GM12878 (cell line): ENCODE measurements at regions not wholly inside any gene's neighbourhood (a gene's known extent, or its start where the extent isn't known, plus 50 kb on each side); places are given as distances from the start of the nearest gene placed in this dataset.

Experiments
- ATAC-seq: fragments of 200-7000 bp; cut with Tn5 transposase; 3 replicates; pipeline ENCODE4 v1.9.1; 2020; ENCODE audit warnings: mild to moderate bottlenecking, moderate library complexity
- BruUV-seq: library from RNA; stranded (reverse); fragments of 400-500 nt; replicated peaks from 2 replicates; lab custom pipeline; 2021; lab: Mats Ljungman, UMichigan
- CTCF ChIA-PET: fragments of 300-600 bp; sonication (Branson Sonifier 250); formaldehyde crosslinking; extraction: SDS; loops from one replicate; lab custom pipeline; 2021; ENCODE audit warnings: inconsistent platforms; lab: Yijun Ruan, JAX
- POLR2A ChIA-PET: fragments of 350-600 bp; formaldehyde crosslinking; extraction: SDS; loops from one replicate; lab custom pipeline; 2021; ENCODE audit warnings: inconsistent platforms; lab: Charles Lee
- RAD21 ChIA-PET: fragments of 300-600 bp; sonication (Branson Sonifier 250); formaldehyde crosslinking; loops from one replicate; lab custom pipeline; 2023; ENCODE audit warnings: antibody characterized with exemption; ENCODE audit not compliant: unreplicated experiment; lab: Charles Lee
- SMC1A ChIA-PET: fragments of 300-600 bp; sonication (Branson Sonifier 250); formaldehyde crosslinking; loops from one replicate; lab custom pipeline; 2023; ENCODE audit not compliant: unreplicated experiment, uncharacterized antibody; lab: Charles Lee
- DNase-seq: peaks from one replicate; pipeline ENCODE4 v3.0.0-alpha.2; 2011; ENCODE audit warnings: low read depth, low spot score
- FAIRE-seq: peaks from 3 replicates; lab custom pipeline; 2011; peaks lifted over from hg19 to GRCh38; lab: Jason Lieb, UNC
- H2AFZ ChIP-seq: 2 replicates; pipeline ENCODE4 v1.6.0; 2011; ENCODE audit warnings: low read depth, low read length, control low read depth; ENCODE audit not compliant: control insufficient read depth
- H3K27ac ChIP-seq: 2 replicates; pipeline ENCODE4 v1.5.1; 2011; ENCODE audit warnings: control low read depth; ENCODE audit not compliant: control insufficient read depth, insufficient read depth
- H3K27me3 ChIP-seq, 2 experiments: replicated peaks in 1 of 2; 2 replicates each; pipeline versions ENCODE4 v1.6.0 to v1.6.1; 2011; ENCODE audit warnings: low read length in 1 of 2; ENCODE audit not compliant: control insufficient read depth in 2 of 2, insufficient read depth in 2 of 2
- H3K36me3 ChIP-seq, 2 experiments: 2 replicates each; pipeline ENCODE4 v1.5.1; 2011; ENCODE audit warnings: low read length in 1 of 2; ENCODE audit not compliant: control insufficient read depth in 2 of 2, insufficient read depth in 2 of 2
- H3K4me1 ChIP-seq: 2 replicates; pipeline ENCODE4 v1.6.1; 2011; ENCODE audit warnings: mild to moderate bottlenecking, low read length, moderate library complexity, mixed read lengths; ENCODE audit not compliant: control insufficient read depth, insufficient read depth
- H3K4me2 ChIP-seq: 2 replicates; pipeline ENCODE4 v1.6.0; 2011; ENCODE audit warnings: control low read depth; ENCODE audit not compliant: control insufficient read depth, insufficient read depth
- H3K4me3 ChIP-seq: fragments of 200-600 bp; sonication (generic); 2 replicates; pipeline ENCODE4 v1.5.1; 2016
- H3K79me2 ChIP-seq: 2 replicates; pipeline ENCODE4 v1.6.0; 2011; ENCODE audit warnings: low read length; ENCODE audit not compliant: control insufficient read depth, insufficient read depth
- H3K9ac ChIP-seq: 2 replicates; pipeline ENCODE4 v1.8.0; 2011; ENCODE audit warnings: low read length, control low read depth, mixed read lengths; ENCODE audit not compliant: control insufficient read depth, insufficient read depth
- H3K9me3 ChIP-seq: replicated peaks from 3 replicates; pipeline ENCODE4 v1.5.1; 2011; ENCODE audit warnings: mild to moderate bottlenecking, low read length; ENCODE audit not compliant: control insufficient read depth, insufficient read depth
- H4K20me1 ChIP-seq: 2 replicates; pipeline ENCODE4 v1.6.0; 2011; ENCODE audit not compliant: control insufficient read depth, insufficient read depth
- BRCA1 ChIP-seq: IDR thresholded peaks from 2 replicates; pipeline ENCODE4 v1.6.1; 2011; ENCODE audit warnings: low read depth, low read length, improper control_type of control experiment
- CBFB ChIP-seq: IDR thresholded peaks from 2 replicates; pipeline ENCODE4 v1.6.1; 2016; ENCODE audit warnings: antibody characterized with exemption, low read depth
- CBX5 ChIP-seq: sonication (generic); IDR thresholded peaks from 2 replicates; pipeline ENCODE4 v1.6.1; 2016; ENCODE audit warnings: low read depth, moderate library complexity, mild to moderate bottlenecking, inconsistent platforms
- IKZF1 ChIP-seq: fragments of 450-650 bp; conservative IDR thresholded peaks from 2 replicates; pipeline ENCODE4 v1.6.1; 2017; ENCODE audit warnings: antibody characterized with exemption, mild to moderate bottlenecking
- MLLT1 ChIP-seq: fragments of 450-650 bp; IDR thresholded peaks from 2 replicates; pipeline ENCODE4 v1.6.1; 2016; ENCODE audit warnings: mild to moderate bottlenecking
- NFXL1 ChIP-seq: fragments of 450-650 bp; IDR thresholded peaks from 2 replicates; pipeline ENCODE4 v1.6.1; 2017; ENCODE audit warnings: antibody characterized with exemption, mild to moderate bottlenecking, borderline replicate concordance
- NFYB ChIP-seq: IDR thresholded peaks from 2 replicates; pipeline ENCODE4 v1.6.1; 2011; ENCODE audit warnings: low read depth, mild to moderate bottlenecking, low read length, improper control_type of control experiment, moderate library complexity; ENCODE audit not compliant: insufficient read depth
- PML ChIP-seq: IDR thresholded peaks from 2 replicates; pipeline ENCODE4 v1.6.1; 2012; ENCODE audit warnings: low read length, inconsistent platforms
- REST ChIP-seq: IDR thresholded peaks from 2 replicates; pipeline ENCODE4 v1.6.1; 2012; ENCODE audit warnings: mild to moderate bottlenecking, low read depth, low read length
- SUPT20H ChIP-seq: IDR thresholded peaks from 2 replicates; pipeline ENCODE4 v1.6.1; 2011; ENCODE audit warnings: low read depth, mild to moderate bottlenecking, low read length, moderate library complexity, borderline replicate concordance; ENCODE audit not compliant: control insufficient read depth
- YY1 ChIP-seq: IDR thresholded peaks from 2 replicates; pipeline ENCODE4 v1.6.1; 2011; ENCODE audit warnings: low read depth, mild to moderate bottlenecking, low read length
- WGBS: methylation state at CpG from one replicate; pipeline ENCODE4 v1.1.6; 2016; ENCODE audit warnings: low lambda C conversion rate; ENCODE audit not compliant: insufficient replicate concordance, insufficient coverage; ENCODE audit errors: missing lambda C conversion rate; 5-methylcytosine and 5-hydroxymethylcytosine counted together
- in situ Hi-C: fragments of 300-500 bp; cut with MboI; formaldehyde crosslinking; loops from 9 replicates; pipeline ENCODE4 v1.14.3; 2018; ENCODE audit warnings: mixed read lengths
- intact Hi-C: fragments of 100-400 bp; cut with micrococcal nuclease; formaldehyde crosslinking; loops from one replicate; pipeline ENCODE4 v1.14.2; 2022; ENCODE audit not compliant: unreplicated experiment
- TF ChIP-seq, protein P1 (sequence below): fragments of 150-350 bp; IDR thresholded peaks from 2 replicates; pipeline ENCODE4 v1.6.1; 2016; ENCODE audit warnings: low read depth, low read length
- TF ChIP-seq, protein P2 (sequence below): fragments of 450-650 bp; IDR thresholded peaks from 2 replicates; pipeline ENCODE4 v1.6.1; 2018; ENCODE audit warnings: borderline replicate concordance, mild to moderate bottlenecking; ENCODE audit not compliant: partially characterized antibody

- no peak for FAIRE-seq
- ChIA-PET CTCF (no interaction called here), POLR2A (no interaction called here), RAD21 (no interaction called here), SMC1A (no interaction called here)
- Histone ChIP-seq H3K9ac (no peak overlapping the region), H3K27me3 (no peaks in the 10 kb centered on the region), H3K27ac (no peak overlapping the region), H3K4me1 (no peaks in the 10 kb centered on the region), H4K20me1 (no peaks in the 10 kb centered on the region), H3K79me2 (no peaks in the 10 kb centered on the region), H3K4me2 (no peak overlapping the region), H3K9me3 (no peaks in the 10 kb centered on the region; the same call in 1 of the 3 replicates), H3K4me3 (no peak overlapping the region), H3K36me3 (no peaks in the 10 kb centered on the region), H2AFZ (no peak overlapping the region)
- in situ Hi-C loops (no loop called here), intact Hi-C loops (no loop called here)
- ATAC-seq = no peak
- DNase-seq = no peak
- BruUV-seq = no TSS peak
- WGBS = 47% methylated on average over 7 of the region's 7 CpGs
- no peak for TF ChIP-seq NFXL1
- no peak for TF ChIP-seq SUPT20H
- TF ChIP-seq, protein P1, sequence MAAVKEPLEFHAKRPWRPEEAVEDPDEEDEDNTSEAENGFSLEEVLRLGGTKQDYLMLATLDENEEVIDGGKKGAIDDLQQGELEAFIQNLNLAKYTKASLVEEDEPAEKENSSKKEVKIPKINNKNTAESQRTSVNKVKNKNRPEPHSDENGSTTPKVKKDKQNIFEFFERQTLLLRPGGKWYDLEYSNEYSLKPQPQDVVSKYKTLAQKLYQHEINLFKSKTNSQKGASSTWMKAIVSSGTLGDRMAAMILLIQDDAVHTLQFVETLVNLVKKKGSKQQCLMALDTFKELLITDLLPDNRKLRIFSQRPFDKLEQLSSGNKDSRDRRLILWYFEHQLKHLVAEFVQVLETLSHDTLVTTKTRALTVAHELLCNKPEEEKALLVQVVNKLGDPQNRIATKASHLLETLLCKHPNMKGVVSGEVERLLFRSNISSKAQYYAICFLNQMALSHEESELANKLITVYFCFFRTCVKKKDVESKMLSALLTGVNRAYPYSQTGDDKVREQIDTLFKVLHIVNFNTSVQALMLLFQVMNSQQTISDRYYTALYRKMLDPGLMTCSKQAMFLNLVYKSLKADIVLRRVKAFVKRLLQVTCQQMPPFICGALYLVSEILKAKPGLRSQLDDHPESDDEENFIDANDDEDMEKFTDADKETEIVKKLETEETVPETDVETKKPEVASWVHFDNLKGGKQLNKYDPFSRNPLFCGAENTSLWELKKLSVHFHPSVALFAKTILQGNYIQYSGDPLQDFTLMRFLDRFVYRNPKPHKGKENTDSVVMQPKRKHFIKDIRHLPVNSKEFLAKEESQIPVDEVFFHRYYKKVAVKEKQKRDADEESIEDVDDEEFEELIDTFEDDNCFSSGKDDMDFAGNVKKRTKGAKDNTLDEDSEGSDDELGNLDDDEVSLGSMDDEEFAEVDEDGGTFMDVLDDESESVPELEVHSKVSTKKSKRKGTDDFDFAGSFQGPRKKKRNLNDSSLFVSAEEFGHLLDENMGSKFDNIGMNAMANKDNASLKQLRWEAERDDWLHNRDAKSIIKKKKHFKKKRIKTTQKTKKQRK = no peak
- TF ChIP-seq CBFB = no peak
- no peak for TF ChIP-seq YY1
- TF ChIP-seq CBX5 = no peak
- no peak for TF ChIP-seq PML
- no peak for TF ChIP-seq MLLT1
- TF ChIP-seq BRCA1 = no peak
- TF ChIP-seq, protein P2, sequence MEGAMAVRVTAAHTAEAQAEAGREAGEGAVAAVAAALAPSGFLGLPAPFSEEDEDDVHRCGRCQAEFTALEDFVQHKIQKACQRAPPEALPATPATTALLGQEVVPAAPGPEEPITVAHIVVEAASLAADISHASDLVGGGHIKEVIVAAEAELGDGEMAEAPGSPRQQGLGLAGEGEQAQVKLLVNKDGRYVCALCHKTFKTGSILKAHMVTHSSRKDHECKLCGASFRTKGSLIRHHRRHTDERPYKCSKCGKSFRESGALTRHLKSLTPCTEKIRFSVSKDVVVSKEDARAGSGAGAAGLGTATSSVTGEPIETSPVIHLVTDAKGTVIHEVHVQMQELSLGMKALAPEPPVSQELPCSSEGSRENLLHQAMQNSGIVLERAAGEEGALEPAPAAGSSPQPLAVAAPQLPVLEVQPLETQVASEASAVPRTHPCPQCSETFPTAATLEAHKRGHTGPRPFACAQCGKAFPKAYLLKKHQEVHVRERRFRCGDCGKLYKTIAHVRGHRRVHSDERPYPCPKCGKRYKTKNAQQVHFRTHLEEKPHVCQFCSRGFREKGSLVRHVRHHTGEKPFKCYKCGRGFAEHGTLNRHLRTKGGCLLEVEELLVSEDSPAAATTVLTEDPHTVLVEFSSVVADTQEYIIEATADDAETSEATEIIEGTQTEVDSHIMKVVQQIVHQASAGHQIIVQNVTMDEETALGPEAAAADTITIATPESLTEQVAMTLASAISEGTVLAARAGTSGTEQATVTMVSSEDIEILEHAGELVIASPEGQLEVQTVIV = no peak
- TF ChIP-seq REST = no peak
- TF ChIP-seq NFYB = no peak
- no peak for TF ChIP-seq IKZF1
Measured at GRCh38 chr14:104528496-104528895, 51.1 kb upstream of the C14orf180 start.
